ENCODE measurements at regions not wholly inside any gene's neighbourhood (a gene's known extent, or its start where the extent isn't known, plus 50 kb on each side); places are given as distances from the start of the nearest gene placed in this dataset.
"Not testable (repeated sequence)": the region's sequence is repeated elsewhere in the genome, so short reads cannot be mapped to it uniquely, and the experiment has no call there.

DNA sequence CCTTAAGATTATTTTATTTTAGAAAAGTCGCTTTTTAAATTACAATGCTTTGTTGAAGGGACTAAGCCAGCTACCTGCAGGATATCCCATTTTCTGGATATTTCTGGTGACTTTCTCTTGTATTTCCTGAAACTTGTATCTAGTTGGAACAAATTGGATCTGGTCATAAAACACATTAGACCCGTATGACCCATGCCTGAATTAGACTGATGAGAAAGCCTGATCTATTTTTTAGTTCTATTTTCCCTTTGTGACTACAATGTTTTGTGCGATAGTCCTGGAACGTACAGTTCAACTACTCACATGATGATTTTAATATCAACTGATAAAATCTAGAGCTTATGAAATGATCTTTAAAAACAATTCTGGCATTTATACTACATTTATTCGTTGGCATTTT, 151.8 kb downstream of the RHOU start:
- DNase-seq (ENCODE audit: extremely low read depth, insufficient read length): no peak
- Histone ChIP-seq H3K4me3 (replicated peaks; ENCODE audit: low read depth, low read length) (no peak overlapping the region), H3K36me3 (ENCODE audit: control insufficient read depth, insufficient read depth, low read length) (no peaks in the 10 kb centered on the region), H3K27me3 (replicated peaks; ENCODE audit: control insufficient read depth, insufficient read depth, low read length) (no peaks in the 10 kb centered on the region; the same call in 1 of the 2 replicates)
- TF ChIP-seq, protein P1, sequence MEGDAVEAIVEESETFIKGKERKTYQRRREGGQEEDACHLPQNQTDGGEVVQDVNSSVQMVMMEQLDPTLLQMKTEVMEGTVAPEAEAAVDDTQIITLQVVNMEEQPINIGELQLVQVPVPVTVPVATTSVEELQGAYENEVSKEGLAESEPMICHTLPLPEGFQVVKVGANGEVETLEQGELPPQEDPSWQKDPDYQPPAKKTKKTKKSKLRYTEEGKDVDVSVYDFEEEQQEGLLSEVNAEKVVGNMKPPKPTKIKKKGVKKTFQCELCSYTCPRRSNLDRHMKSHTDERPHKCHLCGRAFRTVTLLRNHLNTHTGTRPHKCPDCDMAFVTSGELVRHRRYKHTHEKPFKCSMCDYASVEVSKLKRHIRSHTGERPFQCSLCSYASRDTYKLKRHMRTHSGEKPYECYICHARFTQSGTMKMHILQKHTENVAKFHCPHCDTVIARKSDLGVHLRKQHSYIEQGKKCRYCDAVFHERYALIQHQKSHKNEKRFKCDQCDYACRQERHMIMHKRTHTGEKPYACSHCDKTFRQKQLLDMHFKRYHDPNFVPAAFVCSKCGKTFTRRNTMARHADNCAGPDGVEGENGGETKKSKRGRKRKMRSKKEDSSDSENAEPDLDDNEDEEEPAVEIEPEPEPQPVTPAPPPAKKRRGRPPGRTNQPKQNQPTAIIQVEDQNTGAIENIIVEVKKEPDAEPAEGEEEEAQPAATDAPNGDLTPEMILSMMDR (IDR thresholded peaks at IDR 0.05; ENCODE audit: insufficient read depth, low read length, poor library complexity, severe bottlenecking): no peak

DNA sequence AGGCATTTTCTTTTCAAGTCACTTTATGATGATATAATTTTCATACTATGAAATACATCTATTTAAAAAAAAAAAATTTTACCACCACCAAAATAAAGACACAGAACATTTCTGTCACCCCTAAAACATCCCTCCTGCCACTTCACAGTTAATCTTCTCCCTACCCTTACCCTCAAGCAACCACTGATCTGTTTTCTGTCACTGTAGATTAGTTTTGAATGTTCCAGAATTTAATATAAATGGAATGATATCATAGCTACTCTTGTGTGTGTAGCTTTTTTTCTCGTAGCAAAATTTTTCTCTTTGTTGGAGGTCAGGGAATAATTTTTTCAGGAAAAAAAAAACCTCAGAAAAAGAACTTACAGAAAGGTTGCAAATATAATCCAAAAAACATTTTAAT, 152.7 kb downstream of the RHOU start:
- TF ChIP-seq, protein P1 (IDR thresholded peaks at IDR 0.05; ENCODE audit: insufficient read depth, low read length, poor library complexity, severe bottlenecking): no peak
- no peak overlapping the region for H3K4me3 ChIP-seq (replicated peaks; ENCODE audit: low read depth, low read length)
- no peaks in the 10 kb centered on the region for H3K36me3 ChIP-seq (ENCODE audit: control insufficient read depth, insufficient read depth, low read length)
- DNase-seq (ENCODE audit: extremely low read depth, insufficient read length): no peak
- H3K27me3 ChIP-seq (replicated peaks; ENCODE audit: control insufficient read depth, insufficient read depth, low read length): no peaks in the 10 kb centered on the region; the same call in 1 of the 2 replicates

DNA sequence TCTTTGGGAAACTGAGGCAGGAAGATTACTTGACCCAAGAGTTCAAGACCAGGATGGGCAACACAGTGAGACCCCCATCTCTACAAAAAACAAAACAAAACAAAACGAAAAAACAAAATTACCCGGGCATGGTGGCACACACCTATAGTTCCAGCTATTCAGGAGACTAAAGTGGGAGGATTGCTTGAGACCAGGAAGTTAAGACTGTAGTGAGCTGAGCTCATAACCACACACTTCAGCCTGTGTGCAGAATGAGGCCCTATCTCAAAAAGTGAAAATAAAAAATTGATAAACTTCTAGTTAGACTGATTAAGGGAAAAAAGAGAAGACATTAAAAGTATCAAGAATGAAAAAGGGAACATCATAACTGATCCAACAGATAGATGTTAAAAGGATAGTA, 154.0 kb downstream of the RHOU start:
- no peak for DNase-seq (ENCODE audit: extremely low read depth, insufficient read length)
- no peaks in the 10 kb centered on the region for H3K36me3 ChIP-seq (ENCODE audit: control insufficient read depth, insufficient read depth, low read length)
- H3K27me3 ChIP-seq (replicated peaks; ENCODE audit: control insufficient read depth, insufficient read depth, low read length): no peaks in the 10 kb centered on the region
- H3K4me3 ChIP-seq (replicated peaks; ENCODE audit: low read depth, low read length): no peak overlapping the region
- TF ChIP-seq, protein P1 (IDR thresholded peaks at IDR 0.05; ENCODE audit: insufficient read depth, low read length, poor library complexity, severe bottlenecking): no peak

DNA sequence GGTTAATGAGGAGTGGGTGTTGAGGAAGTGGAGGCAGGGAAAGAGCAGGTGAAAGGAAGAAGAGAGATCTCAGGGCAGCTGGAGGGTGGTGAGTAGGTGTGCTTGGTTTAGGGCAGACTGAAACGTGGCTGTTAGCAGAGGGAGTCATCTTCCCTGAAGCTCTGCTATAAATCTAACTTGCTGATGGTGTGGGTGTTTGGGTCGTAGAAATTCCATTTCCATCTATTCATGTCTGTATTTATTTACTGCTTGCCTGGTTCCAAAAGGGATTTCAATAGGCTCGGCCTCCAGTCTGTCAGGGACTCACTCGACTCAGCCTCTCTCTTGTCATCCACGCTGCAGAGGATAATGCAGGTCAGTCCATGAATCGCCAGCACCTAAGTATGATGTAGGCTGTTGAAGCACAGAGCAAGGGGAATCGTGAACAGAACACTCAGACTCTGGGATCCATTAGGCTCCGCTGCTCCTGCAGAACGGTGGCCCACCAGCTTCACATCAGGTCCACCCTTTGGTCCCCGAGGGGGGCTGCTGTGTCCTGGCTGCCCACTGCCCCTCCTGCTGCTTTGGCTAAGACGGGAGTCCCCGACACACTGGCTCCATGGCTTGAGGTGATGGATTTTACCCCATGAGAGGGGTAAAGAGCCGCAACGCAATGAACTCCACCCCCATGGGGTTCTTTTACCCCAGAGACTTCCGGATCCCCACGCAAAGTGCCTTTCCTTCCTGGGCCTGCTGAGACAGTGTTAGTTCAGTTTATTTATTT, 156.2 kb downstream of the RHOU start:
- no peak for DNase-seq (ENCODE audit: extremely low read depth, insufficient read length)
- H3K36me3 ChIP-seq (ENCODE audit: control insufficient read depth, insufficient read depth, low read length): no peaks in the 10 kb centered on the region
- TF ChIP-seq, protein P1 (IDR thresholded peaks at IDR 0.05; ENCODE audit: insufficient read depth, low read length, poor library complexity, severe bottlenecking): no peak
- H3K27me3 ChIP-seq (replicated peaks; ENCODE audit: control insufficient read depth, insufficient read depth, low read length): no peaks in the 10 kb centered on the region
- no peak overlapping the region for H3K4me3 ChIP-seq (replicated peaks; ENCODE audit: low read depth, low read length)

DNA sequence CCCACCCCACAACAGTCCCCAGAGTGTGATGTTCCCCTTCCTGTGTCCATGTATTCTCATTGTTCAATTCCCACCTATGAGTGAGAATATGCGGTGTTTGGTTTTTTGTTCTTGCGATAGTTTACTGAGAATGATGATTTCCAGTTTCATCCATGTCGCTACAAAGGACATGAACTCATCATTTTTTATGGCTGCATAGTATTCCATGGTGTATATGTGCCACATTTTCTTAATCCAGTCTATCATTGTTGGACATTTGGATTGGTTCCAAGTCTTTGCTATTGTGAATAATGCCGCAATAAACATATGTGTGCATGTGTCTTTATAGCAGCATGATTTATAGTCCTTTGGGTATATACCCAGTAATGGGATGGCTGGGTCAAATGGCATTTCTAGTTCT, 156.9 kb downstream of the RHOU start:
- H3K36me3 ChIP-seq (ENCODE audit: control insufficient read depth, insufficient read depth, low read length); DNase-seq (ENCODE audit: extremely low read depth, insufficient read length); H3K4me3 ChIP-seq (replicated peaks; ENCODE audit: low read depth, low read length); H3K27me3 ChIP-seq (replicated peaks; ENCODE audit: control insufficient read depth, insufficient read depth, low read length): not testable (repeated sequence)

DNA sequence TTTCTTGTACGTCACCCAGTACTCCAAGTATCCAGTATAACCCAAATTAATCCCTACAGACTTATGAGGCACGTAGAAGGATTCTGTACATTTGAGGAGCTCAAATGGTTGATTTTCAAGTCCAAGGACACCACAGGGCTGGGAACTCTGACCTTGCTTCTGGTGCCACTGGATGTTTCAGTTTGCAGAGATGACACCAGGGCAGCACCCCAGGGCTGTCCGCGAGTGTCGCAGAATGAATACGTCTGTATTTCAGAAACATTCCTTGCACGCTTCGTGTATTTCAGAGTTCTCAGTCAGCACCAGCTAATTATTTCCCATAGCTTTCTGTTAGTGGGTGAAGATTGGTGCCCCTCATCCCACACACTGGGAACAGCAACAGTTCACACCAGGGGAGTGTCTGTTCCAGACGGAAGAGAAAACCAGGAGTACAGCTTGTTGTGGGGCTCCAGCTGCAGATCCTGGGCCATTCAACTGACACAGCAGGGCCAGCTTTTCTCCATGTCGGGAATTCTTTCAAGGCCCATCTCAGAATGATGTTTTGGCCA, 159.2 kb downstream of the RHOU start:
- Histone ChIP-seq H3K36me3 (ENCODE audit: control insufficient read depth, insufficient read depth, low read length) (no peaks in the 10 kb centered on the region), H3K27me3 (replicated peaks; ENCODE audit: control insufficient read depth, insufficient read depth, low read length) (no peaks in the 10 kb centered on the region), H3K4me3 (replicated peaks; ENCODE audit: low read depth, low read length) (no peak overlapping the region)
- DNase-seq (ENCODE audit: extremely low read depth, insufficient read length): no peak
- TF ChIP-seq, protein P1 (IDR thresholded peaks at IDR 0.05; ENCODE audit: insufficient read depth, low read length, poor library complexity, severe bottlenecking): no peak
